IPS-NIHi7 (cell line): ENCODE measurements at regions not wholly inside any gene's neighbourhood (a gene's known extent, or its start where the extent isn't known, plus 50 kb on each side); places are given as distances from the start of the nearest gene placed in this dataset.

Experiments used
- DNase-seq: peaks from one replicate; pipeline ENCODE4 v3.0.0; 2012; ENCODE audit warnings: mixed read lengths; ENCODE audit errors: extremely low spot score

DNA sequence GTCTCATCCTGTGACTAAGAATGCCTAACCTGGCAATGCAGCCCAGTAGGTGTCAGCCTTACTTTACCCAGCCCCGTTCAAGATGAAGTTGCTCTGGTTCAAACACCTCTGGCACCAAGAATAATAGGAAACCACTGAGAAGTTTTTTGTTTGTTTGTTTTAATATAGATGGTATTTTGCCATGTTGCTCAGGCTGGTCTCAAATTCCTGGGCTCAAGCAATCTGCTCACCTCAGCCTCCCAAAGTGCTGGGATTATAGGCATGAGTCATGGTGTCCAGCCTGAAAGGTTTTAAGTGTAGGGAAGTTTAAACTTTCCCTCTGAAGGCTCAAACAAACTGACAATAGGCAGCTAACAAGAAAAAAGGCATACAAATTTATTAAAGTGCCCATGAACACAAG, 51.2 kb upstream of the ABCC4 start:
- DNase-seq = no peak

GRCh38 chr13:95354156-95354555, 52.9 kb upstream of the ABCC4 start:
- DNase-seq = no peak

- no peak for DNase-seq
Observed at GRCh38 chr13:95354680-95355487, 53.6 kb upstream of the ABCC4 start.

- no peak for DNase-seq
Observed at GRCh38 chr13:95355494-95355893, 54.2 kb upstream of the ABCC4 start.

GRCh38 chr13:95356916-95357315, 55.7 kb upstream of the ABCC4 start:
- DNase-seq = no peak

- DNase-seq = no peak
Observed at GRCh38 chr13:95357875-95358274, 56.6 kb upstream of the ABCC4 start.

DNA sequence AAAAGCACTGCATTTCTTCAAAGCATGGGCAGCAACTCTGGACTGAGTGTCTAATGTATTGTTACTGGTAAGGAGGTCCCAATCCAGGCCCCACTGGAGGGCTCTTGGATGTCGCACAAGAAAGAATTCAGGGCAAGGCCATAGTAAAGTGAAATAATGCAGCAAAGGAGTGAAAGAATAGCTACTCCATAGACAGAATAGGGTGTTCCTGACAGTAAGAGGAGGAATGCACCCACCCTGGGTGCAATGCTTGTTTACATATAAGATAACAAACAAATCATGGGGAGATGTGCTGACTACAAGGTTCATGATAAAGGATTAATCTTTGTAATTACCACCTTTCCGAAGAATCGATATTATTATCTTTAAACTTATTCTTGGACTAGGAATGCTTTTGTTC, 58.8 kb upstream of the ABCC4 start:
- no peak for DNase-seq

- no peak for DNase-seq
Observed at GRCh38 chr13:95360464-95361097, 59.3 kb upstream of the ABCC4 start.

- no peak for DNase-seq
Observed at GRCh38 chr13:95361686-95362085, 60.4 kb upstream of the ABCC4 start.

GRCh38 chr13:95362666-95363065, 61.4 kb upstream of the ABCC4 start:
- no peak for DNase-seq

DNA sequence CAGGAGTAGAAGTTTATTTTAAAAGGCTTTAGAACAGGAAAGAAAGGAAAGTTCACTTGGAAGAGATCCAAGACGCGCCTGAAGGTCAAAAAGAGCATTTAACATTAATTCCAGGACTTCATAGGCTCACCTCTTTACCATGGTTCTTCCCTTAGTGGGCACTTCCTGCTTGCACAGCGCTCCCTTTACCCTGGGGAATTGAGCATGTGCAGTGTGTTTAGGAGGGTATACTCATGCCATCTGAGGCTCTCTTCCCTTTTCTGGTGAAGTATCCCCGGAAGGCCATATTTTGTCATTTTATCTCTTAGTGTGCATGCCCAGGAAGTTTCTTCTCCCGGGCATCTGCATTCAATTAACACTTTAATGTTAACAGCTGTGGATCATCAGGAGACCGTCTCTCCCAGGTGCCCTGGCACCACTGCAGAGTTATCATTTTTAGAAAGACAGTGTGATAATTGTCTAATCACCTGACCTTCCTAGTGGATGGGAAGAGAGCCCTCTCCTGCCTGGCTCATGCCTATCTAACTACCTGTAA, 66.1 kb upstream of the ABCC4 start:
- no peak for DNase-seq

- no peak for DNase-seq
Observed at GRCh38 chr13:95368998-95369397, 67.7 kb upstream of the ABCC4 start.

DNA sequence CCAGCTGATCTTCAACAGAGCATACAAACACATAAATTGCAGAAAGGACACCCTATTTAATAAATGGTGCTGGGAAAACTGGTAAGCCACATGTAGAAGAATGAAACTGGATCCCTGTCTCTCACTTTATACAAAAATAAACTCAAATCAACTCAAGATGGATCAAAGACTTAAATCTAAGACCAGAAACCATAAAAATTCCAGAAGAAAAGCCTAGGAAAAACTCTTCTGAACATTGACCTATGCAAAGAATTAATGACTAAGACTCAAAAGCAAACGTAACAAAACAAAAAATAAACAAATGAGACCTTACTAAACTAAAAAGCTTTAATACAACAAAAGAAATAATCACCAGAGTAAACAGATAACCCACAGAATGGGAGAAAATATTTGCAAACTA, 74.5 kb upstream of the ABCC4 start:
- DNase-seq = no peak

GRCh38 chr13:95378603-95379002, 77.4 kb upstream of the ABCC4 start:
- DNase-seq = no peak

DNA sequence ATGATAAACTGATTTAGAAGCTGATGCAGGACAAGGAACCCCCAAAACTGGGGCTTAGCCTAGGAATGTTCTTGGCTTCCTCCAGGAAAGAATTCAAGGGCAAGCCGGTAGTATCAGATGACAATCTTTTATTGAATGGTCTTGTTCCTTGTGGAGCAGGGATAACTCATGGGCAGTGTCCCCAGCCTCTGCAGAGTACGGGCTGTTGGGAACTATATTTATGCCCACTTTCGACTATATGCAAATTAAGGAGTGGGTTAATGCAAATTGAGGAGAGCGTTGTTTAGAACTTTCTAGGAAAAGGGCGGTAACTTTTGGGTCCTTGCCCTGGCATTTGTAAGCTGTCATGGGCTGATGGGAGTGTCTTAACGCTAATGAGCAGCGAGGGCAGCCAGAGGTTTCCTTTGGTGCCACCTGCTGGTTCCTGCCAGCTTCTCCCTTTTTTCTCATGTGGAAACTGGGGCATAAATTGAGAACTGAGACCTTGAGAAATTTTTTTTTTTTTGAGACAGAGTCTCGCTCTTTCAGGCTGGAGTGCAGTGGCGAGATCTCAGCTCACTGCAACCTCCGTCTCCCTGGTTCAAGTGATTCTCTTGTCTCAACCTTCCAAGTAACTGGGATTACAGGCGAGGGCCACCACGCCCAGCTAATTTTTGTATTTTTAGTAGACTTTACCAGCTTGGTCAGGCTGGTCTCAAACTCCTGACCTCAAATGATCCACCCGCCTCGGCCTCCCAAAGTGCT, 79.4 kb upstream of the ABCC4 start:
- DNase-seq = peak; percentile 85

DNA sequence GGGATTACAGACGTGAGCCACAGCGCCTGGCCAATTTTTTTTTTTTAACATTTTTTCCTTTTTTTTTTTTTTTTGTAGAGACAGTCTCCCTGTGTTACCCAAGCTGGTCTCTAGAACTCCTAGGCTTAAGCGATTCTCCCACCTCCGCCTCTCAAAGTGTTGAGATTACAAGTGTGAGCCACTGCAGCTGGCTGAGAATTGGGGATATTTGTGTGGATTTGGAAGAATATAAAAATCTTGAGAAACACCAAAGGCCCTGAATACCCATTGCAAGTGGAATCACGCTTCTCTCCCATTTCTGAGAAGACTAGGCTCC, 79.9 kb upstream of the ABCC4 start:
- no peak for DNase-seq

GRCh38 chr13:95382411-95382810, 81.2 kb upstream of the ABCC4 start:
- DNase-seq = no peak

DNA sequence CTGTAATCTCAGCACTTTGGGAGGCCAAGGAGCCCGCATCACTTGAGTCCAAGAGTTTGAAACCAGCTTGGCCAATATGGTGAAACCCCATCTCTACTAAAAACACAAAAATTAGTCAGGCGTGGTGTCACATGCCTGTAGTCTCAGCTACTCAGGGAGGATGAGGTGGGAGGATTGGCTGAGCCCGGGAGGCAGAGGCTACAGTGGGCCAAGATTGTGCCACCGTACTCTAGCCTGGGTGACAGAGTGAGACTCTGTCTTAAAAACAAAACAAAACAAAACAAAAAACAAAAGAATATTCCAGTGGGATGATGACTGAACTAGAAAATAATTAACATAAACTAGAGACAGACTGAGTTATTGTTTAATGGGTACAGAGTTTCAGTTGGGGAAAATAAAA, 81.7 kb upstream of the ABCC4 start:
- no peak for DNase-seq

GRCh38 chr13:95385373-95385772, 84.1 kb upstream of the ABCC4 start:
- DNase-seq = no peak

DNA sequence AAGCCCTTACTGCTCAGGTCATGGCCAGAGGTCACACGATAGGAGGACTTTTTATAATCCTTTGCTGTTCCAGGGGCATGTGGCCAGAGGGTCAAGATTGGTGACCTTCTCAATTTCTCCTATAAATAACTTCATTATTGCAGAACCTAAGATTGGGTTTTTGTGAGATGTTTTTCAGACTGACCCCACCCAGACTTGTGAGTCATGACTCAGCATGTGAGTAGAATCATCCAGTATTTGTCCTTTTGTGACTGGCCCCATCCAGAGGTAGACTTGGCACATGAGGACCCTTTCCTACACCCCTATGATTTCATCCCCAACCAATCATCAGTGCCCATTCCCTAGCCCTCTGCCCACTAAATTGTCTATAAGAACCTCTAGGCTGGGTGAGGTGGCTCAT, 84.5 kb upstream of the ABCC4 start:
- DNase-seq = no peak

DNA sequence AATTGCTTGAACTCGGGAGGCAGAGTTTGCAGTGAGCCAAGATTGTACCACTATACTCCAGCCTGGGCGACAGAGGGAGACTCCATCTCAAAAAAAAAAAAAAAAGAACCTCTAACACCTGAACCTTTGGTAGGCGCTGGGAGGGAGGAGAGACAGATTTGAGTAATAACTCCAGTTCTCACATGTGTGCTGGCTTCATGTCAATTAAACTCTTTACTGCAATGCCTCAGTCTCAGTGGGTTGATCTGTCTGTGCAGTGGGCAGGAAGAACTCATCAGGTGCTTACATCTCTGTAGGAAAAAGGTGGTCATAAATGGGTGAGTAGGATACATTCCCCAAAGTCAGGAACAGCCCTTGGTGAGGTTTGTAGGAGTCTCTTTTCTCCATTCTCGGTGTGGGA, 85.1 kb upstream of the ABCC4 start:
- DNase-seq = no peak

- no peak for DNase-seq
Observed at GRCh38 chr13:95387733-95388207, 86.5 kb upstream of the ABCC4 start.
